H1 (cell line): ENCODE measurements at regions not wholly inside any gene's neighbourhood (a gene's known extent, or its start where the extent isn't known, plus 50 kb on each side); places are given as distances from the start of the nearest gene placed in this dataset.

Experiments
- BACH1 ChIP-seq: IDR thresholded peaks from 2 replicates; pipeline ENCODE4 v1.6.1; 2012; ENCODE audit warnings: low read length, improper control_type of control experiment
- CEBPB ChIP-seq: IDR thresholded peaks from 2 replicates; pipeline ENCODE4 v1.6.1; 2012; ENCODE audit warnings: low read depth, low read length
- GTF2F1 ChIP-seq: IDR thresholded peaks from 2 replicates; pipeline ENCODE4 v1.6.1; 2012; ENCODE audit warnings: low read depth, low read length, improper control_type of control experiment, borderline replicate concordance
- KDM1A ChIP-seq: fragments of 200-600, 300-600 bp; sonication (generic); IDR thresholded peaks from 2 replicates; pipeline ENCODE4 v1.7.1; 2016; ENCODE audit warnings: mild to moderate bottlenecking, low read length, borderline replicate concordance
- NRF1 ChIP-seq: IDR thresholded peaks from 2 replicates; pipeline ENCODE4 v1.6.1; 2011; ENCODE audit warnings: mild to moderate bottlenecking, low read depth, low read length, improper control_type of control experiment
- POLR2AphosphoS5 ChIP-seq: IDR thresholded peaks from 2 replicates; pipeline ENCODE4 v1.6.1; 2011; ENCODE audit warnings: low read depth, low read length
- ZNF274 ChIP-seq: IDR thresholded peaks from 2 replicates; pipeline ENCODE4 v1.7.0; 2012; ENCODE audit warnings: low read length, borderline replicate concordance; ENCODE audit errors: extremely low read depth
- TF ChIP-seq, protein P1 (sequence below), 3 experiments: IDR thresholded peaks; 1 replicate in 2 of 3; 2 replicates in 1 of 3; pipeline versions ENCODE4 v1.5.1 to v1.6.1; 2011; ENCODE audit warnings: low read length in 3 of 3, mild to moderate bottlenecking in 3 of 3, inconsistent platforms in 2 of 3, low read depth in 1 of 3, moderate library complexity in 1 of 3; ENCODE audit not compliant: insufficient read depth in 1 of 3; ENCODE audit errors: control extremely low read depth in 1 of 3

DNA sequence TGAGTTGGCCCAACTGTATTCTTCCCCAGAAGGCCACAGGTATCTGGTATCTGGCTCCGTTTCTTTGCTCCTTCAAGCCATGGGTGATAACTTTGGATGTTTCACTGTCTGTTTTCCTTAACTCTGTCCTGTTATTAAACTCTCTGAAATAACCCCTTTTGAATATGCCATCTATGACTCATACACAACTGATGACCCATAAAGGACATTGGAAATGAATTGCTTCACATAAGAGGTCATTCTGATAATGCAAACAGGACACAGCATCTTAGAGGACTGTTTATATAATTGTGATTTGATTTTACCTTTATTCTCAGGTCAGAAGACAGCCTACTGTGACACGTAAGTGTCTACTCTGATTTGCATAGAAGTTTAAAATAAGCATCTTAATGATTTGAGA is 227.7 kb downstream of the VEGFC start:
- TF ChIP-seq POLR2AphosphoS5: no peak
- TF ChIP-seq, protein P1, sequence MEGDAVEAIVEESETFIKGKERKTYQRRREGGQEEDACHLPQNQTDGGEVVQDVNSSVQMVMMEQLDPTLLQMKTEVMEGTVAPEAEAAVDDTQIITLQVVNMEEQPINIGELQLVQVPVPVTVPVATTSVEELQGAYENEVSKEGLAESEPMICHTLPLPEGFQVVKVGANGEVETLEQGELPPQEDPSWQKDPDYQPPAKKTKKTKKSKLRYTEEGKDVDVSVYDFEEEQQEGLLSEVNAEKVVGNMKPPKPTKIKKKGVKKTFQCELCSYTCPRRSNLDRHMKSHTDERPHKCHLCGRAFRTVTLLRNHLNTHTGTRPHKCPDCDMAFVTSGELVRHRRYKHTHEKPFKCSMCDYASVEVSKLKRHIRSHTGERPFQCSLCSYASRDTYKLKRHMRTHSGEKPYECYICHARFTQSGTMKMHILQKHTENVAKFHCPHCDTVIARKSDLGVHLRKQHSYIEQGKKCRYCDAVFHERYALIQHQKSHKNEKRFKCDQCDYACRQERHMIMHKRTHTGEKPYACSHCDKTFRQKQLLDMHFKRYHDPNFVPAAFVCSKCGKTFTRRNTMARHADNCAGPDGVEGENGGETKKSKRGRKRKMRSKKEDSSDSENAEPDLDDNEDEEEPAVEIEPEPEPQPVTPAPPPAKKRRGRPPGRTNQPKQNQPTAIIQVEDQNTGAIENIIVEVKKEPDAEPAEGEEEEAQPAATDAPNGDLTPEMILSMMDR (IDR thresholded peaks at IDR 0.05; ENCODE audit: control extremely low read depth in 1 of 3, insufficient read depth in 1 of 3, low read depth in 1 of 3, low read length in 3 of 3): no peak
- TF ChIP-seq ZNF274: no peak
- TF ChIP-seq BACH1: no peak
- TF ChIP-seq NRF1: no peak
- no peak for TF ChIP-seq GTF2F1
- TF ChIP-seq KDM1A: no peak
- TF ChIP-seq CEBPB: no peak
